ENCODE measurements at regions not wholly inside any gene's neighbourhood (a gene's known extent, or its start where the extent isn't known, plus 50 kb on each side); places are given as distances from the start of the nearest gene placed in this dataset.
"Not testable (repeated sequence)": the region's sequence is repeated elsewhere in the genome, so short reads cannot be mapped to it uniquely, and the experiment has no call there.

GRCh38 chr5:176748967-176749935, 61.1 kb upstream of the UNC5A start:
- DNase-seq: no peak

GRCh38 chr5:176750144-176750543, 60.2 kb upstream of the UNC5A start:
- DNase-seq: no peak

- no peak for DNase-seq
These were observed 55.9 kb upstream of the UNC5A start for GRCh38 chr5:176754376-176754973.

GRCh38 chr5:176755593-176755992, 54.8 kb upstream of the UNC5A start:
- DNase-seq: not testable (repeated sequence)

- DNase-seq: not testable (repeated sequence)
These were observed 52.8 kb upstream of the UNC5A start for GRCh38 chr5:176757569-176757968.
